Stimulated activated naive B cell treated with anti-CD40 and anti-IgM and Interleukin-4, amounts not matched to agents 10 μg/mL and 1 μg/mL and 100 μg/mL, for 72 hours (primary cell): ENCODE measurements at regions not wholly inside any gene's neighbourhood (a gene's known extent, or its start where the extent isn't known, plus 50 kb on each side); places are given as distances from the start of the nearest gene placed in this dataset.
A peak's percentile ranks its signal among the peaks of the same experiment; 100 is the strongest.
"Not testable (repeated sequence)": the region's sequence is repeated elsewhere in the genome, so short reads cannot be mapped to it uniquely, and the experiment has no call there.

Experiments
- ATAC-seq, 2 donors: fragments of 150-1000 bp; cut with Tn5 transposase; replicated peaks; 2 replicates each; pipeline ENCODE4 v1.10.0; 2021; ENCODE audit warnings: moderate library complexity in 1 of 2
- DNase-seq: peaks from one replicate; pipeline ENCODE4 v3.0.0; 2021
- H3K27ac Mint-ChIP-seq: one replicate; pipeline ENCODE4 v1.8.0; 2022; ENCODE audit warnings: mild to moderate bottlenecking, mixed read lengths
- H3K27me3 Mint-ChIP-seq, 2 donors: one replicate each; pipeline ENCODE4 v1.8.0; 2022; ENCODE audit warnings: mixed read lengths in 2 of 2
- H3K36me3 Mint-ChIP-seq, 2 donors: one replicate each; pipeline ENCODE4 v1.8.0; 2022; ENCODE audit warnings: mixed read lengths in 2 of 2, mild to moderate bottlenecking in 1 of 2
- H3K4me1 Mint-ChIP-seq, 2 donors: one replicate each; pipeline ENCODE4 v1.8.0; 2022; ENCODE audit warnings: mixed read lengths in 2 of 2, mild to moderate bottlenecking in 1 of 2
- H3K4me3 Mint-ChIP-seq, 2 donors: one replicate each; pipeline ENCODE4 v1.8.0; 2022; ENCODE audit warnings: mild to moderate bottlenecking in 2 of 2, mixed read lengths in 2 of 2, moderate library complexity in 1 of 2
- H3K9me3 Mint-ChIP-seq, 2 donors: one replicate each; pipeline ENCODE4 v1.8.0; 2022; ENCODE audit warnings: mixed read lengths in 2 of 2, mild to moderate bottlenecking in 1 of 2

- H3K27ac Mint-ChIP-seq = no peak overlapping the region
- H3K9me3 Mint-ChIP-seq = peaks cover 7 to 9% of the 10 kb centered on the region in 2 donors
- DNase-seq = no peak
- H3K4me3 Mint-ChIP-seq = no peak overlapping the region
- no peaks in the 10 kb centered on the region for H3K27me3 Mint-ChIP-seq
- H3K4me1 Mint-ChIP-seq = no peaks in the 10 kb centered on the region
- ATAC-seq = no peak
- H3K36me3 Mint-ChIP-seq = no peaks in the 10 kb centered on the region
Measured at GRCh38 chr2:75936311-75936710, 225.6 kb upstream of the GCFC2 start.

GRCh38 chr2:75932996-75933395 lies 222.3 kb upstream of the GCFC2 start:
- Mint-ChIP-seq H3K36me3 (no peaks in the 10 kb centered on the region), H3K4me3 (no peak overlapping the region), H3K4me1 (no peaks in the 10 kb centered on the region), H3K9me3 (peaks cover 4% of the 10 kb centered on the region in 2 donors), H3K27ac (no peak overlapping the region), H3K27me3 (no peaks in the 10 kb centered on the region)
- DNase-seq (no peak), ATAC-seq (no peak)

GRCh38 chr2:75928093-75928492 lies 217.4 kb upstream of the GCFC2 start:
- ATAC-seq (no peak), DNase-seq (no peak)
- Mint-ChIP-seq H3K4me3 (no peak overlapping the region), H3K4me1 (no peaks in the 10 kb centered on the region), H3K27me3 (no peaks in the 10 kb centered on the region), H3K9me3 (peaks cover 0 to 3% of the 10 kb centered on the region in 2 donors), H3K27ac (no peak overlapping the region), H3K36me3 (no peaks in the 10 kb centered on the region)

- no peaks in the 10 kb centered on the region for H3K4me1 Mint-ChIP-seq
- ATAC-seq (no peak), DNase-seq (no peak)
- H3K27ac Mint-ChIP-seq = no peak overlapping the region
- H3K4me3 Mint-ChIP-seq = no peak overlapping the region
- H3K27me3 Mint-ChIP-seq = no peaks in the 10 kb centered on the region
- no peaks in the 10 kb centered on the region for H3K36me3 Mint-ChIP-seq
- peaks cover 0 to 3% of the 10 kb centered on the region in 2 donors for H3K9me3 Mint-ChIP-seq
Measured at GRCh38 chr2:75925331-75926024, 214.8 kb upstream of the GCFC2 start.

GRCh38 chr2:75922191-75922590 lies 211.5 kb upstream of the GCFC2 start:
- H3K4me1 Mint-ChIP-seq = no peaks in the 10 kb centered on the region
- DNase-seq = no peak
- H3K36me3 Mint-ChIP-seq = no peaks in the 10 kb centered on the region
- H3K4me3 Mint-ChIP-seq = no peak overlapping the region
- H3K9me3 Mint-ChIP-seq = peaks cover 0 to 3% of the 10 kb centered on the region in 2 donors
- no peak overlapping the region for H3K27ac Mint-ChIP-seq
- no peak for ATAC-seq
- no peaks in the 10 kb centered on the region for H3K27me3 Mint-ChIP-seq

- ATAC-seq = no peak
Measured at GRCh38 chr2:75920859-75921551, 210.3 kb upstream of the GCFC2 start.

GRCh38 chr2:75915851-75916634 lies 205.3 kb upstream of the GCFC2 start:
- Mint-ChIP-seq H3K27ac (no peak overlapping the region), H3K4me1 (no peaks in the 10 kb centered on the region), H3K27me3 (no peaks in the 10 kb centered on the region), H3K9me3 (peaks cover 0 to 6% of the 10 kb centered on the region in 2 donors), H3K36me3 (no peaks in the 10 kb centered on the region), H3K4me3 (no peak overlapping the region)
- DNase-seq = no peak
- no peak for ATAC-seq

More at GRCh38 chr2:75920859-75921551, 210.3 kb upstream of the GCFC2 start:
- Mint-ChIP-seq H3K27ac (no peak overlapping the region), H3K4me1 (no peaks in the 10 kb centered on the region), H3K9me3 (peaks cover 0 to 5% of the 10 kb centered on the region in 2 donors), H3K4me3 (no peak overlapping the region), H3K36me3 (no peaks in the 10 kb centered on the region), H3K27me3 (no peaks in the 10 kb centered on the region)
- no peak for DNase-seq

- ATAC-seq (peak; percentile 53 to 58), DNase-seq (no peak)
- H3K36me3 Mint-ChIP-seq = no peaks in the 10 kb centered on the region
- H3K4me3 Mint-ChIP-seq = no peak overlapping the region
- no peaks in the 10 kb centered on the region for H3K27me3 Mint-ChIP-seq
- no peaks in the 10 kb centered on the region for H3K9me3 Mint-ChIP-seq
- H3K27ac Mint-ChIP-seq = no peak overlapping the region
- H3K4me1 Mint-ChIP-seq = no peaks in the 10 kb centered on the region
Measured at GRCh38 chr2:75896779-75897366, 186.2 kb upstream of the GCFC2 start.

- no peak overlapping the region for H3K4me3 Mint-ChIP-seq
- DNase-seq (no peak), ATAC-seq (no peak)
- no peak overlapping the region for H3K27ac Mint-ChIP-seq
- H3K4me1 Mint-ChIP-seq = no peaks in the 10 kb centered on the region
- H3K9me3 Mint-ChIP-seq = peaks cover 1 to 3% of the 10 kb centered on the region in 2 donors
- no peaks in the 10 kb centered on the region for H3K36me3 Mint-ChIP-seq
- H3K27me3 Mint-ChIP-seq = peaks cover 0 to 3% of the 10 kb centered on the region in 2 donors
Measured at GRCh38 chr2:75894170-75894569, 183.5 kb upstream of the GCFC2 start.

- peaks cover 0 to 3% of the 10 kb centered on the region in 2 donors for H3K27me3 Mint-ChIP-seq
- H3K36me3 Mint-ChIP-seq = no peaks in the 10 kb centered on the region
- ATAC-seq = no peak
- no peak overlapping the region for H3K4me3 Mint-ChIP-seq
- no peaks in the 10 kb centered on the region for H3K4me1 Mint-ChIP-seq
- H3K27ac Mint-ChIP-seq = no peak overlapping the region
- no peak for DNase-seq
- H3K9me3 Mint-ChIP-seq = peaks cover 1 to 3% of the 10 kb centered on the region in 2 donors
Measured at GRCh38 chr2:75892490-75892889, 181.8 kb upstream of the GCFC2 start.

- DNase-seq (no peak), ATAC-seq (no peak)
- H3K9me3 Mint-ChIP-seq = peaks cover 4 to 11% of the 10 kb centered on the region in 2 donors
- no peaks in the 10 kb centered on the region for H3K36me3 Mint-ChIP-seq
- no peak overlapping the region for H3K27ac Mint-ChIP-seq
- H3K27me3 Mint-ChIP-seq = peaks cover 0 to 3% of the 10 kb centered on the region in 2 donors
- no peak overlapping the region for H3K4me3 Mint-ChIP-seq
- H3K4me1 Mint-ChIP-seq = no peaks in the 10 kb centered on the region
Measured at GRCh38 chr2:75882530-75882929, 171.8 kb upstream of the GCFC2 start.

- not testable (repeated sequence) for H3K27ac Mint-ChIP-seq, H3K27me3 Mint-ChIP-seq, ATAC-seq, H3K4me3 Mint-ChIP-seq, DNase-seq, H3K36me3 Mint-ChIP-seq, H3K4me1 Mint-ChIP-seq
- peaks cover 5 to 14% of the 10 kb centered on the region in 2 donors for H3K9me3 Mint-ChIP-seq
Measured at GRCh38 chr2:75875606-75876005, 164.9 kb upstream of the GCFC2 start.

- not testable (repeated sequence) for ATAC-seq
Measured at GRCh38 chr2:75871762-75872614, 161.3 kb upstream of the GCFC2 start.

More at GRCh38 chr2:75871762-75872614, 161.3 kb upstream of the GCFC2 start:
- not testable (repeated sequence) for H3K9me3 Mint-ChIP-seq, H3K36me3 Mint-ChIP-seq, DNase-seq, H3K27me3 Mint-ChIP-seq, H3K4me3 Mint-ChIP-seq, H3K4me1 Mint-ChIP-seq
- peak overlapping the region; percentile 0 for H3K27ac Mint-ChIP-seq
